Neuronal stem cell (in vitro differentiated cells): ENCODE measurements at regions not wholly inside any gene's neighbourhood (a gene's known extent, or its start where the extent isn't known, plus 50 kb on each side); places are given as distances from the start of the nearest gene placed in this dataset.

Experiments
- DNase-seq: peaks from one replicate; pipeline ENCODE4 v3.0.0-alpha.2; 2013; ENCODE audit warnings: low spot score
- H2AFZ ChIP-seq: one replicate; pipeline ENCODE4 v1.6.1; 2013; ENCODE audit warnings: mild to moderate bottlenecking, low read length, inconsistent platforms
- H2AK5ac ChIP-seq: 2 replicates; pipeline ENCODE4 v1.6.1; 2013; ENCODE audit warnings: low read depth, mild to moderate bottlenecking, inconsistent platforms, low read length, moderate library complexity, mixed read lengths
- H2BK120ac ChIP-seq: 2 replicates; pipeline ENCODE4 v1.6.1; 2013; ENCODE audit warnings: low read depth, mild to moderate bottlenecking, inconsistent platforms, low read length, moderate library complexity, mixed read lengths
- H2BK12ac ChIP-seq: one replicate; pipeline ENCODE4 v1.6.1; 2013; ENCODE audit warnings: low read length, inconsistent platforms
- H2BK15ac ChIP-seq: 2 replicates; pipeline ENCODE4 v1.6.1; 2013; ENCODE audit warnings: mild to moderate bottlenecking, low read length, inconsistent platforms, mixed read lengths
- H2BK5ac ChIP-seq: one replicate; pipeline ENCODE4 v1.6.1; 2013; ENCODE audit warnings: inconsistent platforms, mild to moderate bottlenecking, low read length, moderate library complexity
- H3K14ac ChIP-seq: one replicate; pipeline ENCODE4 v1.6.1; 2013; ENCODE audit warnings: low read length, inconsistent platforms
- H3K18ac ChIP-seq: 2 replicates; pipeline ENCODE4 v1.6.1; 2013; ENCODE audit warnings: low read length, inconsistent platforms
- H3K23ac ChIP-seq: 2 replicates; pipeline ENCODE4 v1.6.1; 2013; ENCODE audit warnings: low read depth, mild to moderate bottlenecking, mixed read lengths, low read length, inconsistent platforms; ENCODE audit not compliant: poor library complexity
- H3K27ac ChIP-seq: replicated peaks from 3 replicates; pipeline ENCODE4 v1.5.1; 2013; ENCODE audit warnings: low read length, inconsistent platforms
- H3K27me3 ChIP-seq, 3 experiments: 2 replicates each; pipeline ENCODE4 v1.6.1; 2013; ENCODE audit warnings: low read length in 3 of 3, mild to moderate bottlenecking in 2 of 3, inconsistent platforms in 1 of 3, low read depth in 1 of 3, mixed read lengths in 1 of 3, moderate library complexity in 1 of 3; ENCODE audit not compliant: control insufficient read depth in 3 of 3, insufficient read depth in 3 of 3
- H3K36me3 ChIP-seq, 2 donors: replicated peaks in 1 of 2; 2 replicates each; pipeline ENCODE4 v1.6.1; 2013; ENCODE audit warnings: low read length in 2 of 2; ENCODE audit not compliant: control insufficient read depth in 2 of 2, insufficient read depth in 2 of 2
- H3K4ac ChIP-seq: 2 replicates; pipeline ENCODE4 v1.6.1; 2013; ENCODE audit warnings: inconsistent platforms, mild to moderate bottlenecking, low read length, moderate library complexity
- H3K4me1 ChIP-seq, 2 donors: 1 replicate in 1 of 2; 2 replicates in 1 of 2; pipeline ENCODE4 v1.6.1; 2013; ENCODE audit warnings: low read length in 2 of 2, low read depth in 1 of 2; ENCODE audit not compliant: control insufficient read depth in 2 of 2, insufficient read depth in 1 of 2
- H3K4me2 ChIP-seq: one replicate; pipeline ENCODE4 v1.6.1; 2013; ENCODE audit warnings: mild to moderate bottlenecking, low read length, inconsistent platforms; ENCODE audit not compliant: insufficient read depth, poor library complexity, severe bottlenecking
- H3K4me3 ChIP-seq, 2 donors: 2 replicates each; pipeline ENCODE4 v1.5.1; 2013; ENCODE audit warnings: low read length in 2 of 2, mild to moderate bottlenecking in 2 of 2, inconsistent platforms in 1 of 2, moderate library complexity in 1 of 2
- H3K79me1 ChIP-seq: one replicate; pipeline ENCODE4 v1.6.1; 2013; ENCODE audit warnings: low read depth, mild to moderate bottlenecking, inconsistent platforms, low read length, moderate library complexity
- H3K9ac ChIP-seq: one replicate; pipeline ENCODE4 v1.6.1; 2013; ENCODE audit warnings: mild to moderate bottlenecking, low read depth, low read length, inconsistent platforms; ENCODE audit not compliant: poor library complexity
- H3K9me3 ChIP-seq, 2 donors: replicated peaks in 1 of 2; 2 replicates each; pipeline versions ENCODE3 to v1.6.1; 2013; ENCODE audit warnings: low read length in 2 of 2, mild to moderate bottlenecking in 2 of 2, inconsistent platforms in 1 of 2, low read depth in 1 of 2, mixed read lengths in 1 of 2, moderate library complexity in 1 of 2; ENCODE audit not compliant: control insufficient read depth in 2 of 2, insufficient read depth in 1 of 2
- H4K8ac ChIP-seq: one replicate; pipeline ENCODE4 v1.6.1; 2013; ENCODE audit warnings: low read depth, mild to moderate bottlenecking, inconsistent platforms, low read length, moderate library complexity
- H4K91ac ChIP-seq: one replicate; pipeline ENCODE4 v1.6.1; 2013; ENCODE audit warnings: low read length, low read depth, mild to moderate bottlenecking, inconsistent platforms; ENCODE audit not compliant: poor library complexity
- WGBS, 2 donors: extraction: QIAGEN DNeasy Blood & Tissue Kit; methylation state at CpG; one replicate each; pipeline ENCODE4 v1.1.7; 2013; ENCODE audit warnings: missing lambda C conversion rate in 2 of 2, mixed read lengths in 1 of 2; ENCODE audit not compliant: insufficient read length in 2 of 2, insufficient replicate concordance in 1 of 2; ENCODE audit errors: extremely low coverage in 2 of 2; 5-methylcytosine and 5-hydroxymethylcytosine counted together

DNA sequence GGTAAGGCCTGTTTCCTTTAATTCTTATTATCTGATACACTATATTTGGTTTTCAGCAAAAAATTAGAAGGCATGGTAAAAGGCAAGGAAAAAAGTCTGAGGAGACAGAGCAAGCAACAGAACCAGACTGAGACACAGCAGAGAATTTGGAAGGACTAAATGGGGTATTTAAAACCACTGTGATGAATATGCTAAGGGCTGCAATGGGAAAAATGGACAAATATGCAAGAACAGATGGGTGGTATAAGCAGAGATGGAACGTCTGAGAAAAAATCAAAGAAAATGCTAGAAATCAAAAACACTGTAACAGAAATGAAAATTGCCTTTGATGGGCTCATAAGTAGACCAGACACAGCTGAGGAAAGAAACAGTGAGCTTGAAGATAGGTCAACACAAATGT lies 50.8 kb upstream of the NSMCE3 start:
- H3K36me3 ChIP-seq = no peaks in the 10 kb centered on the region
- no peak overlapping the region for H2BK15ac ChIP-seq
- H2AFZ ChIP-seq = no peak overlapping the region
- no peak overlapping the region for H3K4ac ChIP-seq
- no peak overlapping the region for H3K27ac ChIP-seq
- no peak overlapping the region for H2AK5ac ChIP-seq
- H2BK12ac ChIP-seq = no peak overlapping the region
- no peak overlapping the region for H3K4me3 ChIP-seq
- WGBS, 2 donors = no CpG with 5 or more reads among the region's 1 CpG
- no peaks in the 10 kb centered on the region for H3K27me3 ChIP-seq
- H3K4me2 ChIP-seq = no peak overlapping the region
- H3K23ac ChIP-seq = no peak overlapping the region
- H4K8ac ChIP-seq = no peak overlapping the region
- no peaks in the 10 kb centered on the region for H3K4me1 ChIP-seq
- H2BK120ac ChIP-seq = no peak overlapping the region
- H3K18ac ChIP-seq = no peak overlapping the region
- no peak overlapping the region for H4K91ac ChIP-seq
- H3K79me1 ChIP-seq = no peaks in the 10 kb centered on the region
- H3K9ac ChIP-seq = no peak overlapping the region
- DNase-seq = no peak
- H3K9me3 ChIP-seq = no peaks in the 10 kb centered on the region
- no peak overlapping the region for H3K14ac ChIP-seq
- no peak overlapping the region for H2BK5ac ChIP-seq

GRCh38 chr15:29319823-29320222 lies 50.2 kb upstream of the NSMCE3 start:
- no peak overlapping the region for H3K27ac ChIP-seq
- no peak overlapping the region for H2AK5ac ChIP-seq
- no peaks in the 10 kb centered on the region for H3K4me1 ChIP-seq
- H2BK120ac ChIP-seq = no peak overlapping the region
- no peak overlapping the region for H3K9ac ChIP-seq
- H3K36me3 ChIP-seq = no peaks in the 10 kb centered on the region
- H3K4me3 ChIP-seq = no peak overlapping the region
- H4K8ac ChIP-seq = no peak overlapping the region
- H3K18ac ChIP-seq = no peak overlapping the region
- no peak overlapping the region for H3K4ac ChIP-seq
- no peak overlapping the region for H2BK5ac ChIP-seq
- no peaks in the 10 kb centered on the region for H3K79me1 ChIP-seq
- no peak for DNase-seq
- H3K23ac ChIP-seq = no peak overlapping the region
- H3K27me3 ChIP-seq = no peaks in the 10 kb centered on the region
- H3K9me3 ChIP-seq = no peaks in the 10 kb centered on the region
- no CpG with 5 or more reads among the region's 3 CpGs for WGBS, 2 donors
- H2AFZ ChIP-seq = no peak overlapping the region
- no peak overlapping the region for H3K4me2 ChIP-seq
- H3K14ac ChIP-seq = no peak overlapping the region
- no peak overlapping the region for H4K91ac ChIP-seq
- H2BK15ac ChIP-seq = no peak overlapping the region
- no peak overlapping the region for H2BK12ac ChIP-seq
